ENCODE measurements at regions not wholly inside any gene's neighbourhood (a gene's known extent, or its start where the extent isn't known, plus 50 kb on each side); places are given as distances from the start of the nearest gene placed in this dataset.

DNA sequence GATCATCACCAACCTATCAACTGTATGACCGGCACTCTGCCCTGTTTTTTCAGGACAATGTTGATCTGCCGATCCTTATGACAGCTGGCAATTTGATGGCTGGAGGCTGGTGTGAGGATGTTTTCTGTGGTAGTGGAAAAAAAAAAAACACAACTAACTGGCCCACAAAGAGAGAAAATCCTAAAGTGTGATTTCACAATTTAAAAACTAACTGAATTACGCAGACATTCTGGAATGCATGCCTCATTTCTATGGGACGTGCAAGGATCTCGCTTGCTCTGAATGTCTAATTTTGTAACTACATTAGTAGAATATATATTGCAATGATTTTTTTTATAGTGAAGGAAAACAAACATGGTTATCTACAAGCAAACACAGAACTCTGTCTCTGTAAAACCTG is 590.5 kb downstream of the ETS1 start:
- Mint-ChIP-seq H3K27me3 (ENCODE audit: low read depth) (no peaks in the 10 kb centered on the region), H3K4me3 (ENCODE audit: unreplicated experiment) (no peak overlapping the region), H3K9me3 (ENCODE audit: low read depth) (no peaks in the 10 kb centered on the region), H3K4me1 (ENCODE audit: low read depth) (peaks cover 47% of the 10 kb centered on the region), H3K27ac (ENCODE audit: unreplicated experiment) (peak overlapping the region; percentile 81), H3K36me3 (ENCODE audit: low read depth) (no peaks in the 10 kb centered on the region)
- TF ChIP-seq, protein P1, sequence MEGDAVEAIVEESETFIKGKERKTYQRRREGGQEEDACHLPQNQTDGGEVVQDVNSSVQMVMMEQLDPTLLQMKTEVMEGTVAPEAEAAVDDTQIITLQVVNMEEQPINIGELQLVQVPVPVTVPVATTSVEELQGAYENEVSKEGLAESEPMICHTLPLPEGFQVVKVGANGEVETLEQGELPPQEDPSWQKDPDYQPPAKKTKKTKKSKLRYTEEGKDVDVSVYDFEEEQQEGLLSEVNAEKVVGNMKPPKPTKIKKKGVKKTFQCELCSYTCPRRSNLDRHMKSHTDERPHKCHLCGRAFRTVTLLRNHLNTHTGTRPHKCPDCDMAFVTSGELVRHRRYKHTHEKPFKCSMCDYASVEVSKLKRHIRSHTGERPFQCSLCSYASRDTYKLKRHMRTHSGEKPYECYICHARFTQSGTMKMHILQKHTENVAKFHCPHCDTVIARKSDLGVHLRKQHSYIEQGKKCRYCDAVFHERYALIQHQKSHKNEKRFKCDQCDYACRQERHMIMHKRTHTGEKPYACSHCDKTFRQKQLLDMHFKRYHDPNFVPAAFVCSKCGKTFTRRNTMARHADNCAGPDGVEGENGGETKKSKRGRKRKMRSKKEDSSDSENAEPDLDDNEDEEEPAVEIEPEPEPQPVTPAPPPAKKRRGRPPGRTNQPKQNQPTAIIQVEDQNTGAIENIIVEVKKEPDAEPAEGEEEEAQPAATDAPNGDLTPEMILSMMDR (IDR thresholded peaks at IDR 0.05): no peak
- DNase-seq (ENCODE audit: low spot score): no peak

DNA sequence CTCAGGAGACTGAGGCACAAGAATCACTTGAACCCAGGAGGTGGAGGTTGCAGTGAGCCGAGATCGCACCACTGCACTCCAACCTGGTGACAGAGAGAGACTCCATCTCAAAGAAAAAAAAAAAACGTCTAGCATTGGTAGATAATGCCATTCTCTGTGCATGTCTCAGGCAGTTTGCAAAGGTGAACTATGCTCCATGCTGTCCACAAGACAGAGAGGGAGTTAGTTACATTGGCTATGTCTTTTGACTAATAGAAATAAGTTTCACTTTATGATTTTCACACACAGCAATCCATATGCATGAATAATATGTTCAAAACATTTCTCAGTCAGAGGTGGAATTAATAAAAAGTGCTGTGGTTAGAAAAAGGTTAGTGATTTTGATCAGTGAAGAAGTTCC is 591.4 kb downstream of the ETS1 start:
- DNase-seq (ENCODE audit: low spot score): no peak
- H3K4me3 Mint-ChIP-seq (ENCODE audit: unreplicated experiment): no peak overlapping the region
- no peaks in the 10 kb centered on the region for H3K9me3 Mint-ChIP-seq (ENCODE audit: low read depth)
- H3K27me3 Mint-ChIP-seq (ENCODE audit: low read depth): no peaks in the 10 kb centered on the region
- peak overlapping the region; percentile 81 for H3K27ac Mint-ChIP-seq (ENCODE audit: unreplicated experiment)
- TF ChIP-seq, protein P1 (IDR thresholded peaks at IDR 0.05): no peak
- H3K36me3 Mint-ChIP-seq (ENCODE audit: low read depth): no peaks in the 10 kb centered on the region
- H3K4me1 Mint-ChIP-seq (ENCODE audit: low read depth): peaks cover 47% of the 10 kb centered on the region

DNA sequence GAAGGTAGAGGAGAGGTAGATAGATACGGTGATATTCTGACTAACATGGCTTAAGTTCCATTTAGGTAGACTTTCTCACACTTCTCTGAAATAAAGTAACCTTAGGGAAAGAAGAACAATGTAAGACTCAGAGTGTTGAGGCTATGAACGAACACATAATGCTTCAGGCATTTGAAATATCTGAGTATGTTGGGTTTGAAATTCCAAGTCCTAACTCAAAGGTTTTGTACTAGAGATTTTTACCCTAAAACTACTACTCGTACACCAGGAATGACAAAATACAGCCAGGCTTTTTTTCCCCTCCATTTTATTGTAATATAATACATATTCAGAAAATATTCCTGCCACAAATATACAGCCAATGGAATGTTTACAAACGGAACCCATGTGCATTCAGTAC is 592.6 kb downstream of the ETS1 start:
- TF ChIP-seq, protein P1 (IDR thresholded peaks at IDR 0.05): no peak
- DNase-seq (ENCODE audit: low spot score): no peak
- peak overlapping the region; percentile 74 for H3K27ac Mint-ChIP-seq (ENCODE audit: unreplicated experiment)
- H3K4me3 Mint-ChIP-seq (ENCODE audit: unreplicated experiment): no peak overlapping the region
- H3K9me3 Mint-ChIP-seq (ENCODE audit: low read depth): no peaks in the 10 kb centered on the region
- no peaks in the 10 kb centered on the region for H3K27me3 Mint-ChIP-seq (ENCODE audit: low read depth)
- H3K36me3 Mint-ChIP-seq (ENCODE audit: low read depth): no peaks in the 10 kb centered on the region
- H3K4me1 Mint-ChIP-seq (ENCODE audit: low read depth): peaks cover 47% of the 10 kb centered on the region

DNA sequence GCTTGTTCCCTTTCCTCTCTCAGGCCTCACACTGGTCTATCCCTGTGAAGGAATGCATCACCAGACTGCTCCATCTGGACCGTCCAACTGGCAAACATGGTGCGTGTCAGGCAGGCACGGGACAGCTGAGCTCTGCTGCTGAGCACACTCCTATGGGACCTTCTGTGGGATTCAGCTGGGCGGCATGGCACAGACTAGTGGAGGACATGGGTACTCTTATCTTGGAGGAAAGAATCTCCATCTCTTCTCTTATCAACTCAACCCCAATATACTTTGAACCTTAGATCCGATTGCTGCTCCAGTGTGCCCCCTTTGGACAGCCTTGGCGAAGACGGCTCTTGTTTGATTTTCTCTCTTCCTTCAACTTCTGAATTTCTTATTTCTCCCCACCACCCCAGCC is 593.6 kb downstream of the ETS1 start:
- Mint-ChIP-seq H3K36me3 (ENCODE audit: low read depth) (no peaks in the 10 kb centered on the region), H3K27me3 (ENCODE audit: low read depth) (no peaks in the 10 kb centered on the region), H3K4me3 (ENCODE audit: unreplicated experiment) (no peak overlapping the region), H3K4me1 (ENCODE audit: low read depth) (peaks cover 47% of the 10 kb centered on the region), H3K27ac (ENCODE audit: unreplicated experiment) (no peak overlapping the region), H3K9me3 (ENCODE audit: low read depth) (no peaks in the 10 kb centered on the region)
- TF ChIP-seq, protein P1 (IDR thresholded peaks at IDR 0.05): peak; percentile 44
- DNase-seq (ENCODE audit: low spot score): no peak

DNA sequence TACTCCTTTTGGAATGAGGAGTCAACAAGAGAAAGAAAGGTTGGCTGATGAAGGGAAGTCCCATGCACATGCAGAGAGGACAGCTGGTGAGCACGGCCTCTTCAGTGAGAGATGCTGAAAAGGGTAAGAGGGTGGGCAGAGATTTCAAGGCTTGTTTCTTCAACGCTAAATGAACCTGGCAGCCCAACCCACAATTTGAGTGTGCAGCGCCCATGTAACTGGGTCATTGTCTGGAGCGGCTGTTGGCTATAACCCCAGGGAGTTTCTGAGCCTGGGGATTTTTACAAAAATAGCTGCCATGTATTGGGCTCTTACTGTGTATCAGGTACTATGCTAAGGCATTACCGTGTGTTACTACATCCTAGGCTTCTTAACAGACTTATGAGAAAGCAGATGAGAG is 594.1 kb downstream of the ETS1 start:
- H3K27me3 Mint-ChIP-seq (ENCODE audit: low read depth): no peaks in the 10 kb centered on the region
- H3K4me3 Mint-ChIP-seq (ENCODE audit: unreplicated experiment): no peak overlapping the region
- no peak for DNase-seq (ENCODE audit: low spot score)
- no peaks in the 10 kb centered on the region for H3K9me3 Mint-ChIP-seq (ENCODE audit: low read depth)
- TF ChIP-seq, protein P1 (IDR thresholded peaks at IDR 0.05): no peak
- H3K27ac Mint-ChIP-seq (ENCODE audit: unreplicated experiment): no peak overlapping the region
- H3K36me3 Mint-ChIP-seq (ENCODE audit: low read depth): no peaks in the 10 kb centered on the region
- peaks cover 43% of the 10 kb centered on the region for H3K4me1 Mint-ChIP-seq (ENCODE audit: low read depth)
